Cardiac muscle cell (in vitro differentiated cells and primary cell): ENCODE measurements at regions not wholly inside any gene's neighbourhood (a gene's known extent, or its start where the extent isn't known, plus 50 kb on each side); places are given as distances from the start of the nearest gene placed in this dataset.

Experiments used
- DNase-seq, 2 donors: peaks; one replicate each; pipeline versions ENCODE4 v3.0.0 to v3.0.0-alpha.2; 2010 to 2017; ENCODE audit warnings: low read depth in 1 of 2, low spot score in 1 of 2
- H3K27ac ChIP-seq: fragments of 200-600 bp; sonication (generic); 2 replicates; pipeline ENCODE4 v1.5.1; 2016
- H3K27me3 ChIP-seq: fragments of 200-600 bp; sonication (generic); 2 replicates; pipeline ENCODE4 v1.6.0; 2016; ENCODE audit warnings: control low read depth
- H3K36me3 ChIP-seq: fragments of 200-600 bp; sonication (generic); 2 replicates; pipeline ENCODE4 v1.5.1; 2016; ENCODE audit warnings: control low read depth
- H3K4me1 ChIP-seq: fragments of 200-600 bp; sonication (generic); 2 replicates; pipeline ENCODE4 v1.8.1; 2017; ENCODE audit warnings: low read depth, mild to moderate bottlenecking, mixed run types
- H3K4me3 ChIP-seq: fragments of 200-600 bp; sonication (generic); 2 replicates; pipeline ENCODE4 v1.5.1; 2016; ENCODE audit warnings: mild to moderate bottlenecking
- H3K9me3 ChIP-seq: fragments of 200-600 bp; sonication (generic); 2 replicates; pipeline ENCODE4 v1.5.1; 2017; ENCODE audit warnings: low read depth, mild to moderate bottlenecking, control low read depth
- CTCF ChIP-seq: IDR thresholded peaks from 2 replicates; pipeline ENCODE4 v1.5.1; 2012; ENCODE audit warnings: low read depth, mild to moderate bottlenecking, low read length

GRCh38 chr12:25876383-25877045 is 82.0 kb upstream of the RASSF8 start:
- TF ChIP-seq CTCF = no peak
- Histone ChIP-seq H3K9me3 (no peaks in the 10 kb centered on the region), H3K4me1 (peaks cover 18% of the 10 kb centered on the region), H3K36me3 (no peaks in the 10 kb centered on the region), H3K27ac (no peak overlapping the region), H3K27me3 (no peaks in the 10 kb centered on the region), H3K4me3 (no peak overlapping the region)
- no peak for DNase-seq

- TF ChIP-seq CTCF = no peak
- no peaks in the 10 kb centered on the region for H3K9me3 ChIP-seq
- H3K36me3 ChIP-seq = no peaks in the 10 kb centered on the region
- H3K27ac ChIP-seq = no peak overlapping the region
- H3K27me3 ChIP-seq = no peaks in the 10 kb centered on the region
- H3K4me3 ChIP-seq = no peak overlapping the region
- H3K4me1 ChIP-seq = peaks cover 18% of the 10 kb centered on the region
- DNase-seq = no peak
These were observed 81.0 kb upstream of the RASSF8 start for GRCh38 chr12:25877446-25877845.

GRCh38 chr12:25882266-25882665 is 76.2 kb upstream of the RASSF8 start:
- H3K36me3 ChIP-seq = no peaks in the 10 kb centered on the region
- H3K4me1 ChIP-seq = no peaks in the 10 kb centered on the region
- H3K27ac ChIP-seq = no peak overlapping the region
- no peak for TF ChIP-seq CTCF
- no peak overlapping the region for H3K4me3 ChIP-seq
- no peaks in the 10 kb centered on the region for H3K9me3 ChIP-seq
- no peak for DNase-seq
- H3K27me3 ChIP-seq = no peaks in the 10 kb centered on the region

- TF ChIP-seq CTCF = no peak
These were observed 75.2 kb upstream of the RASSF8 start for GRCh38 chr12:25883026-25883916.

GRCh38 chr12:25884024-25884919 is 74.2 kb upstream of the RASSF8 start:
- Histone ChIP-seq H3K36me3 (no peaks in the 10 kb centered on the region), H3K4me1 (no peaks in the 10 kb centered on the region), H3K4me3 (no peak overlapping the region), H3K9me3 (no peaks in the 10 kb centered on the region), H3K27me3 (no peaks in the 10 kb centered on the region), H3K27ac (no peak overlapping the region)
- DNase-seq = no peak
- no peak for TF ChIP-seq CTCF

More at GRCh38 chr12:25883026-25883916, 75.2 kb upstream of the RASSF8 start:
- no peak overlapping the region for H3K27ac ChIP-seq
- H3K36me3 ChIP-seq = no peaks in the 10 kb centered on the region
- no peaks in the 10 kb centered on the region for H3K27me3 ChIP-seq
- H3K9me3 ChIP-seq = no peaks in the 10 kb centered on the region
- no peak overlapping the region for H3K4me3 ChIP-seq
- DNase-seq = no peak
- no peaks in the 10 kb centered on the region for H3K4me1 ChIP-seq
